ENCODE measurements at regions not wholly inside any gene's neighbourhood (a gene's known extent, or its start where the extent isn't known, plus 50 kb on each side); places are given as distances from the start of the nearest gene placed in this dataset.

- no peak for TF ChIP-seq POLR2A (IDR thresholded peaks at IDR 0.05)
- no peak for TF ChIP-seq CTCF (IDR thresholded peaks at IDR 0.05)
- TF ChIP-seq POLR2AphosphoS5 (IDR thresholded peaks at IDR 0.05) = no peak
Measured at GRCh38 chr7:46542076-46542475, 621.0 kb upstream of the IGFBP3 start.
